ENCODE measurements at regions not wholly inside any gene's neighbourhood (a gene's known extent, or its start where the extent isn't known, plus 50 kb on each side); places are given as distances from the start of the nearest gene placed in this dataset.

GRCh38 chr11:116072133-116072532 lies 567.9 kb upstream of the CADM1 start:
- Histone ChIP-seq H3K4me2 (ENCODE audit: unreplicated experiment) (no peak overlapping the region), H3K27ac (no peak overlapping the region), H3K36me3 (ENCODE audit: low read depth) (no peaks in the 10 kb centered on the region), H3K4me1 (ENCODE audit: insufficient read depth) (no peaks in the 10 kb centered on the region), H3K9me2 (ENCODE audit: insufficient read depth) (no peaks in the 10 kb centered on the region), H3F3A (ENCODE audit: insufficient read depth) (no peaks in the 10 kb centered on the region), H3K4me3 (no peak overlapping the region), H2AFZ (no peak overlapping the region), H4K20me1 (ENCODE audit: insufficient read depth) (no peaks in the 10 kb centered on the region), H3K9ac (no peak overlapping the region), H3K9me3 (ENCODE audit: low read depth) (no peaks in the 10 kb centered on the region), H3K79me2 (ENCODE audit: insufficient read depth) (no peaks in the 10 kb centered on the region), H3K27me3 (replicated peaks; ENCODE audit: insufficient read depth) (no peaks in the 10 kb centered on the region)
- in situ Hi-C loops (cut with MboI), result no loop called here
- no peak for DNase-seq
- 14 to 16% methylated on average over 4 of the region's 4 CpGs for WGBS, 2 experiments (ENCODE audit: low coverage in 1 of 2, low lambda C conversion rate in 2 of 2, missing lambda C conversion rate in 2 of 2)
- TF ChIP-seq EZH2phosphoT487 (IDR thresholded peaks at IDR 0.05; ENCODE audit: insufficient read depth, low read depth) (no peak), EZH2 (IDR thresholded peaks at IDR 0.05; ENCODE audit: insufficient read depth, poor library complexity, severe bottlenecking) (no peak)

GRCh38 chr11:116071241-116071640 lies 567.0 kb upstream of the CADM1 start:
- no peaks in the 10 kb centered on the region for H3K4me1 ChIP-seq (ENCODE audit: insufficient read depth)
- no peak for TF ChIP-seq EZH2phosphoT487 (IDR thresholded peaks at IDR 0.05; ENCODE audit: insufficient read depth, low read depth)
- TF ChIP-seq EZH2 (IDR thresholded peaks at IDR 0.05; ENCODE audit: insufficient read depth, poor library complexity, severe bottlenecking), result no peak
- no peaks in the 10 kb centered on the region for H3K79me2 ChIP-seq (ENCODE audit: insufficient read depth)
- no peaks in the 10 kb centered on the region for H4K20me1 ChIP-seq (ENCODE audit: insufficient read depth)
- no peaks in the 10 kb centered on the region for H3K27me3 ChIP-seq (replicated peaks; ENCODE audit: insufficient read depth)
- H3K9ac ChIP-seq, result no peak overlapping the region
- no peak overlapping the region for H2AFZ ChIP-seq
- H3K9me3 ChIP-seq (ENCODE audit: low read depth), result no peaks in the 10 kb centered on the region
- WGBS, 2 experiments (ENCODE audit: low coverage in 1 of 2, low lambda C conversion rate in 2 of 2, missing lambda C conversion rate in 2 of 2), result 19 to 32% methylated on average over 6 of the region's 6 CpGs
- no peaks in the 10 kb centered on the region for H3K36me3 ChIP-seq (ENCODE audit: low read depth)
- in situ Hi-C loops (cut with MboI), result no loop called here
- no peaks in the 10 kb centered on the region for H3K9me2 ChIP-seq (ENCODE audit: insufficient read depth)
- no peak for DNase-seq
- no peak overlapping the region for H3K4me3 ChIP-seq
- H3K27ac ChIP-seq, result no peak overlapping the region
- H3K4me2 ChIP-seq (ENCODE audit: unreplicated experiment), result no peak overlapping the region
- H3F3A ChIP-seq (ENCODE audit: insufficient read depth), result no peaks in the 10 kb centered on the region

- in situ Hi-C loops (cut with MboI), result no loop called here
- Histone ChIP-seq H3K36me3 (ENCODE audit: low read depth) (no peaks in the 10 kb centered on the region), H3K9me2 (ENCODE audit: insufficient read depth) (no peaks in the 10 kb centered on the region), H3K79me2 (ENCODE audit: insufficient read depth) (no peaks in the 10 kb centered on the region), H2AFZ (no peak overlapping the region), H3K9me3 (ENCODE audit: low read depth) (no peaks in the 10 kb centered on the region), H3K4me1 (ENCODE audit: insufficient read depth) (no peaks in the 10 kb centered on the region), H3K9ac (no peak overlapping the region), H3K27me3 (replicated peaks; ENCODE audit: insufficient read depth) (no peaks in the 10 kb centered on the region), H4K20me1 (ENCODE audit: insufficient read depth) (no peaks in the 10 kb centered on the region), H3K4me3 (no peak overlapping the region), H3K27ac (no peak overlapping the region), H3K4me2 (ENCODE audit: unreplicated experiment) (no peak overlapping the region), H3F3A (ENCODE audit: insufficient read depth) (no peaks in the 10 kb centered on the region)
- DNase-seq, result no peak
- TF ChIP-seq EZH2phosphoT487 (IDR thresholded peaks at IDR 0.05; ENCODE audit: insufficient read depth, low read depth) (no peak), EZH2 (IDR thresholded peaks at IDR 0.05; ENCODE audit: insufficient read depth, poor library complexity, severe bottlenecking) (no peak)
- 4 to 5% methylated on average over 4 of the region's 4 CpGs for WGBS, 2 experiments (ENCODE audit: low coverage in 1 of 2, low lambda C conversion rate in 2 of 2, missing lambda C conversion rate in 2 of 2)
Measured at GRCh38 chr11:116070520-116070919, 566.3 kb upstream of the CADM1 start.

DNA sequence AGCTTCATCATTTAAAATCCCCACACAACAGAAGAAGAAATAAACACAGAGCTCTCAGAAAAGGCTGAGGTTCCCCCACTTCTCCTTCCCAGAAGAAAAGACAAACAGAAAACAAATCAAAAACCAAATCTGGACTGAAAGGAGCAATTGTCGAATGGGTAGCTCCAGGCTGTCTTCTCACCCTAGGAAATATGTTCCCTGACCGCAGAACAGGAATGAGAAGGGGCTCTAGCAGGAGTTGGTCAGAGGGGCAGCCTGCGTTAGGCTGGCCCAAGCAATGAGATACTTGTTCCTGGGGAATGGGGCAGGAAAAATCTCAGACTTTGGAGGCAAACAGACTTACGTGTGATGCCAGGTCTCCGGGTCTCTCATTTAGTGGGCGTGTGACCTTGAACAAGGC lies 562.6 kb upstream of the CADM1 start:
- H3K4me3 ChIP-seq, result no peak overlapping the region
- H4K20me1 ChIP-seq (ENCODE audit: insufficient read depth), result no peaks in the 10 kb centered on the region
- H3K27ac ChIP-seq, result no peak overlapping the region
- H3K79me2 ChIP-seq (ENCODE audit: insufficient read depth), result no peaks in the 10 kb centered on the region
- H2AFZ ChIP-seq, result no peak overlapping the region
- H3K27me3 ChIP-seq (replicated peaks; ENCODE audit: insufficient read depth), result no peaks in the 10 kb centered on the region
- H3K9me3 ChIP-seq (ENCODE audit: low read depth), result no peaks in the 10 kb centered on the region
- no peak overlapping the region for H3K9ac ChIP-seq
- H3K9me2 ChIP-seq (ENCODE audit: insufficient read depth), result no peaks in the 10 kb centered on the region
- no peak for DNase-seq
- TF ChIP-seq EZH2phosphoT487 (IDR thresholded peaks at IDR 0.05; ENCODE audit: insufficient read depth, low read depth) (no peak), EZH2 (IDR thresholded peaks at IDR 0.05; ENCODE audit: insufficient read depth, poor library complexity, severe bottlenecking) (no peak)
- H3F3A ChIP-seq (ENCODE audit: insufficient read depth), result no peaks in the 10 kb centered on the region
- no peaks in the 10 kb centered on the region for H3K36me3 ChIP-seq (ENCODE audit: low read depth)
- no peaks in the 10 kb centered on the region for H3K4me1 ChIP-seq (ENCODE audit: insufficient read depth)
- H3K4me2 ChIP-seq (ENCODE audit: unreplicated experiment), result no peak overlapping the region
- WGBS, 2 experiments (ENCODE audit: low coverage in 1 of 2, low lambda C conversion rate in 2 of 2, missing lambda C conversion rate in 2 of 2), result 27 to 30% methylated on average over 6 of the region's 6 CpGs
- in situ Hi-C loops (cut with MboI), result no loop called here

DNA sequence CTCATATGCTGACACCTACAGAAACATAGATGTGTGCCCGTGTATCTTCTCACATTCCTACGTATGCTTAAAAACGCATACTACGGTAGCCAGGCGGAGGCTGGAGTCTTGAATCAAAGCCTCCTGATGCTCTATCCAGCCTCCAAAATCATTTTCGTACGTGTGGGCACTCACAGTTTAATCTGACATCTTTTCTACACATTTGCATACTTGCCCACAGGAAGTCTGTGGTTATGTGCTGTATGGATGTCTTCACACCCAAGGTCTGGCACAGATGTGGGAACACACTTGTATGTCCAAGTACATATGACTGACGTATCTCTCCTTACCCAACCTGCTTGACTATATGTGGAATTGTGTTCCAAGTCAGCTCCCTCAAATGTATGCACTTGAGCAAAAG lies 561.8 kb upstream of the CADM1 start:
- H3K4me1 ChIP-seq (ENCODE audit: insufficient read depth), result no peaks in the 10 kb centered on the region
- no peaks in the 10 kb centered on the region for H4K20me1 ChIP-seq (ENCODE audit: insufficient read depth)
- 25 to 27% methylated on average over 8 of the region's 8 CpGs for WGBS, 2 experiments (ENCODE audit: low coverage in 1 of 2, low lambda C conversion rate in 2 of 2, missing lambda C conversion rate in 2 of 2)
- TF ChIP-seq EZH2 (IDR thresholded peaks at IDR 0.05; ENCODE audit: insufficient read depth, poor library complexity, severe bottlenecking) (no peak), EZH2phosphoT487 (IDR thresholded peaks at IDR 0.05; ENCODE audit: insufficient read depth, low read depth) (no peak)
- in situ Hi-C loops (cut with MboI), result no loop called here
- no peaks in the 10 kb centered on the region for H3F3A ChIP-seq (ENCODE audit: insufficient read depth)
- no peaks in the 10 kb centered on the region for H3K9me3 ChIP-seq (ENCODE audit: low read depth)
- no peaks in the 10 kb centered on the region for H3K9me2 ChIP-seq (ENCODE audit: insufficient read depth)
- no peaks in the 10 kb centered on the region for H3K79me2 ChIP-seq (ENCODE audit: insufficient read depth)
- no peak for DNase-seq
- H3K4me2 ChIP-seq (ENCODE audit: unreplicated experiment), result no peak overlapping the region
- H3K4me3 ChIP-seq, result no peak overlapping the region
- no peaks in the 10 kb centered on the region for H3K36me3 ChIP-seq (ENCODE audit: low read depth)
- no peak overlapping the region for H3K27ac ChIP-seq
- H3K27me3 ChIP-seq (replicated peaks; ENCODE audit: insufficient read depth), result no peaks in the 10 kb centered on the region
- no peak overlapping the region for H3K9ac ChIP-seq
- H2AFZ ChIP-seq, result no peak overlapping the region

Measured in GM23248 (cell line).